GM19438 (cell line): ENCODE measurements at regions not wholly inside any gene's neighbourhood (a gene's known extent, or its start where the extent isn't known, plus 50 kb on each side); places are given as distances from the start of the nearest gene placed in this dataset.

Source experiments
- ATAC-seq: cut with Tn5 transposase; IDR thresholded peaks from one replicate; pipeline ENCODE4 v1.9.1; 2021; ENCODE audit warnings: low read depth; ENCODE audit not compliant: unreplicated experiment

GRCh38 chr2:220297093-220297492 lies 669.7 kb downstream of the SLC4A3 start:
- ATAC-seq = no peak

- ATAC-seq = no peak
Observed at GRCh38 chr2:220300806-220301205, 673.4 kb downstream of the SLC4A3 start.

GRCh38 chr2:220302756-220303155 lies 675.3 kb downstream of the SLC4A3 start:
- ATAC-seq = no peak

GRCh38 chr2:220309215-220309614 lies 681.8 kb downstream of the SLC4A3 start:
- ATAC-seq = no peak

- ATAC-seq = no peak
Observed at GRCh38 chr2:220310451-220310861, 683.0 kb downstream of the SLC4A3 start.

GRCh38 chr2:220315098-220315823 lies 687.8 kb downstream of the SLC4A3 start:
- ATAC-seq = no peak

- no peak for ATAC-seq
Observed at GRCh38 chr2:220318037-220318436, 690.6 kb downstream of the SLC4A3 start.

GRCh38 chr2:220318508-220318907 lies 691.1 kb downstream of the SLC4A3 start:
- no peak for ATAC-seq

GRCh38 chr2:220320326-220320725 lies 692.9 kb downstream of the SLC4A3 start:
- no peak for ATAC-seq

- no peak for ATAC-seq
Observed at GRCh38 chr2:220332886-220333285, 705.5 kb downstream of the SLC4A3 start.

- no peak for ATAC-seq
Observed at GRCh38 chr2:220334210-220334609, 706.8 kb downstream of the SLC4A3 start.

- no peak for ATAC-seq
Observed at GRCh38 chr2:220334871-220335590, 707.6 kb downstream of the SLC4A3 start.

- ATAC-seq = no peak
Observed at GRCh38 chr2:220335591-220335915, 708.1 kb downstream of the SLC4A3 start.

- no peak for ATAC-seq
Observed at GRCh38 chr2:220336771-220337170, 709.3 kb downstream of the SLC4A3 start.

- ATAC-seq = no peak
Observed at GRCh38 chr2:220337611-220338440, 710.4 kb downstream of the SLC4A3 start.

- ATAC-seq = no peak
Observed at GRCh38 chr2:220341014-220341413, 713.6 kb downstream of the SLC4A3 start.

- ATAC-seq = no peak
Observed at GRCh38 chr2:220346919-220347318, 719.5 kb downstream of the SLC4A3 start.

GRCh38 chr2:220347626-220348025 lies 720.2 kb downstream of the SLC4A3 start:
- ATAC-seq = no peak

- no peak for ATAC-seq
Observed at GRCh38 chr2:220348206-220348605, 720.8 kb downstream of the SLC4A3 start.

- no peak for ATAC-seq
Observed at GRCh38 chr2:220353897-220354296, 726.5 kb downstream of the SLC4A3 start.

GRCh38 chr2:220356076-220356475 lies 728.6 kb downstream of the SLC4A3 start:
- no peak for ATAC-seq
